Prostate gland (tissue), 2 donors: ENCODE measurements at regions not wholly inside any gene's neighbourhood (a gene's known extent, or its start where the extent isn't known, plus 50 kb on each side); places are given as distances from the start of the nearest gene placed in this dataset.

Source experiments
- DNase-seq: peaks from one replicate; pipeline ENCODE4 v3.0.0-alpha.2; 2019; ENCODE audit warnings: low spot score
- H3K27ac ChIP-seq, 2 donors: fragments of 200-600 bp; sonication (generic); 2 replicates each; pipeline ENCODE4 v1.5.1; 2017 to 2019
- H3K27me3 ChIP-seq: fragments of 200-600 bp; sonication (generic); replicated peaks from 2 replicates; pipeline ENCODE4 v1.5.1; 2019; ENCODE audit not compliant: insufficient read depth
- H3K36me3 ChIP-seq, 2 donors: fragments of 200-600 bp; sonication (generic); 1 replicate in 1 of 2; 2 replicates in 1 of 2; pipeline versions ENCODE4 v1.5.1 to v1.8.1; 2017 to 2019
- H3K4me1 ChIP-seq: fragments of 200-600 bp; sonication (generic); replicated peaks from 2 replicates; pipeline ENCODE4 v1.5.1; 2019
- H3K4me3 ChIP-seq, 2 donors: fragments of 200-600 bp; sonication (generic); 2 replicates each; pipeline ENCODE4 v1.5.1; 2017 to 2019
- H3K9me3 ChIP-seq: fragments of 200-600 bp; sonication (generic); 2 replicates; pipeline ENCODE4 v1.5.1; 2017
- CTCF ChIP-seq, 4 experiments: fragments of 200-600 bp in 2 of 4; fragments of 450-650 bp in 2 of 4; sonication (generic) in 2 of 4; IDR thresholded peaks; 1 replicate in 3 of 4; 2 replicates in 1 of 4; pipeline ENCODE4 v1.5.1; 2016 to 2019; ENCODE audit warnings: antibody characterized with exemption in 4 of 4, mild to moderate bottlenecking in 2 of 4, moderate library complexity in 2 of 4
- POLR2A ChIP-seq: fragments of 450-650 bp; IDR thresholded peaks from one replicate; pipeline ENCODE4 v1.6.1; 2016; ENCODE audit warnings: antibody characterized with exemption, mild to moderate bottlenecking
- POLR2AphosphoS5 ChIP-seq: sonication (generic); formaldehyde crosslinking; IDR thresholded peaks from one replicate; pipeline ENCODE4 v1.6.1; 2017; ENCODE audit warnings: antibody characterized with exemption
- WGBS: methylation state at CpG from one replicate; pipeline ENCODE4 v1.1.5; 2018; 5-methylcytosine and 5-hydroxymethylcytosine counted together
- intact Hi-C: fragments of 100-400 bp; cut with DNase I; formaldehyde crosslinking; loops from one replicate; pipeline ENCODE4 v1.14.2; 2022

GRCh38 chr6:113073611-113074191, 726.6 kb downstream of the RFPL4B start:
- no peak for TF ChIP-seq POLR2A
- TF ChIP-seq POLR2AphosphoS5: no peak
- TF ChIP-seq CTCF (IDR thresholded peaks at IDR 0.05): no peak
- WGBS: 34% methylated on average over 1 of the region's 1 CpG
- intact Hi-C loops: no loop called here

GRCh38 chr6:113076116-113076515, 729.0 kb downstream of the RFPL4B start:
- WGBS: 74% methylated on average over 3 of the region's 3 CpGs
- intact Hi-C loops: no loop called here
- no peak overlapping the region for H3K27ac ChIP-seq

More at GRCh38 chr6:113073611-113074191, 726.6 kb downstream of the RFPL4B start:
- no peak for DNase-seq
- Histone ChIP-seq H3K4me3 (no peak overlapping the region), H3K27me3 (no peaks in the 10 kb centered on the region), H3K27ac (no peak overlapping the region), H3K4me1 (no peaks in the 10 kb centered on the region), H3K36me3 (no peaks in the 10 kb centered on the region), H3K9me3 (no peaks in the 10 kb centered on the region)

GRCh38 chr6:113076816-113077215, 729.7 kb downstream of the RFPL4B start:
- Histone ChIP-seq H3K4me1 (no peaks in the 10 kb centered on the region), H3K27me3 (no peaks in the 10 kb centered on the region), H3K9me3 (no peaks in the 10 kb centered on the region), H3K36me3 (no peaks in the 10 kb centered on the region), H3K27ac (no peak overlapping the region), H3K4me3 (no peak overlapping the region)
- 82% methylated on average over 1 of the region's 1 CpG for WGBS
- TF ChIP-seq POLR2AphosphoS5: no peak
- TF ChIP-seq CTCF (IDR thresholded peaks at IDR 0.05): no peak
- no peak for TF ChIP-seq POLR2A
- DNase-seq: no peak
- intact Hi-C loops: no loop called here

More at GRCh38 chr6:113076116-113076515, 729.0 kb downstream of the RFPL4B start:
- DNase-seq: no peak
- H3K27me3 ChIP-seq: no peaks in the 10 kb centered on the region
- H3K9me3 ChIP-seq: no peaks in the 10 kb centered on the region
- TF ChIP-seq POLR2AphosphoS5 (no peak), CTCF (IDR thresholded peaks at IDR 0.05) (no peak), POLR2A (no peak)
- H3K4me1 ChIP-seq: no peaks in the 10 kb centered on the region
- H3K36me3 ChIP-seq: no peaks in the 10 kb centered on the region
- no peak overlapping the region for H3K4me3 ChIP-seq

- Histone ChIP-seq H3K9me3 (no peaks in the 10 kb centered on the region), H3K4me1 (no peaks in the 10 kb centered on the region), H3K27ac (no peak overlapping the region), H3K27me3 (no peaks in the 10 kb centered on the region), H3K4me3 (no peak overlapping the region), H3K36me3 (no peaks in the 10 kb centered on the region)
- intact Hi-C loops: no loop called here
- no peak for DNase-seq
- 94% methylated on average over 2 of the region's 2 CpGs for WGBS
- TF ChIP-seq POLR2A: no peak
- no peak for TF ChIP-seq POLR2AphosphoS5
- TF ChIP-seq CTCF (IDR thresholded peaks at IDR 0.05): no peak
These were observed 730.7 kb downstream of the RFPL4B start for GRCh38 chr6:113077794-113078193.

GRCh38 chr6:113078791-113079190, 731.7 kb downstream of the RFPL4B start:
- DNase-seq: no peak
- H3K36me3 ChIP-seq: no peaks in the 10 kb centered on the region
- no peaks in the 10 kb centered on the region for H3K9me3 ChIP-seq
- intact Hi-C loops: no loop called here
- 88% methylated on average over 4 of the region's 4 CpGs for WGBS
- TF ChIP-seq POLR2A: no peak
- TF ChIP-seq POLR2AphosphoS5: no peak
- no peak for TF ChIP-seq CTCF (IDR thresholded peaks at IDR 0.05)
- H3K27ac ChIP-seq: no peak overlapping the region
- H3K4me3 ChIP-seq: no peak overlapping the region
- H3K27me3 ChIP-seq: no peaks in the 10 kb centered on the region
- no peaks in the 10 kb centered on the region for H3K4me1 ChIP-seq
